Breast epithelium (tissue), 3 donors: ENCODE measurements at regions not wholly inside any gene's neighbourhood (a gene's known extent, or its start where the extent isn't known, plus 50 kb on each side); places are given as distances from the start of the nearest gene placed in this dataset.

Source experiments
- POLR2AphosphoS5 ChIP-seq, 3 donors: sonication (generic); formaldehyde crosslinking; IDR thresholded peaks; one replicate each; pipeline ENCODE4 v1.6.1; 2017; ENCODE audit warnings: antibody characterized with exemption in 3 of 3
- TF ChIP-seq, protein P1 (sequence below), 3 donors: fragments of 450-650 bp; IDR thresholded peaks; one replicate each; pipeline ENCODE4 v1.5.1; 2016 to 2017; ENCODE audit warnings: antibody characterized with exemption in 3 of 3, mild to moderate bottlenecking in 3 of 3, moderate library complexity in 3 of 3

DNA sequence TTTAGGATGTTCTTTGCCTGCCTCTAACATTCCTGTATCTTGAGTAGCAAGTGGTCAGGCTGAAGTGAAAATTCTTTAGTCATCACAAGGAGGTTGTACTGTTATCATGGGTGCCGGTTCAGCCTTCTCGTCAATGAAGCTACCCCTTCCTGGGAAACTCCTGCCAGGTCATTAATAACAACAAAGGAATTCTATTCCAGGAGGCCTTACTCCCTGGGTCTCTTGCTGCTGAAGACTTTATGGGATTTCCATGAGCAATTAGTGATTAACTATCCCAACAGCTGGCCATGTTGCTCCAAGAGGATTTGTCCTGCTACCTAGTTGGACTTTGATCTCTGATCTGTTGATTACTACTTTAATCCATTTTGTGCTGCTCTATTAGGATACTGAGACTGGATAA, 62.7 kb upstream of the ELOVL5 start:
- TF ChIP-seq, protein P1, sequence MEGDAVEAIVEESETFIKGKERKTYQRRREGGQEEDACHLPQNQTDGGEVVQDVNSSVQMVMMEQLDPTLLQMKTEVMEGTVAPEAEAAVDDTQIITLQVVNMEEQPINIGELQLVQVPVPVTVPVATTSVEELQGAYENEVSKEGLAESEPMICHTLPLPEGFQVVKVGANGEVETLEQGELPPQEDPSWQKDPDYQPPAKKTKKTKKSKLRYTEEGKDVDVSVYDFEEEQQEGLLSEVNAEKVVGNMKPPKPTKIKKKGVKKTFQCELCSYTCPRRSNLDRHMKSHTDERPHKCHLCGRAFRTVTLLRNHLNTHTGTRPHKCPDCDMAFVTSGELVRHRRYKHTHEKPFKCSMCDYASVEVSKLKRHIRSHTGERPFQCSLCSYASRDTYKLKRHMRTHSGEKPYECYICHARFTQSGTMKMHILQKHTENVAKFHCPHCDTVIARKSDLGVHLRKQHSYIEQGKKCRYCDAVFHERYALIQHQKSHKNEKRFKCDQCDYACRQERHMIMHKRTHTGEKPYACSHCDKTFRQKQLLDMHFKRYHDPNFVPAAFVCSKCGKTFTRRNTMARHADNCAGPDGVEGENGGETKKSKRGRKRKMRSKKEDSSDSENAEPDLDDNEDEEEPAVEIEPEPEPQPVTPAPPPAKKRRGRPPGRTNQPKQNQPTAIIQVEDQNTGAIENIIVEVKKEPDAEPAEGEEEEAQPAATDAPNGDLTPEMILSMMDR (IDR thresholded peaks at IDR 0.05): no peak
- TF ChIP-seq POLR2AphosphoS5 (IDR thresholded peaks at IDR 0.05): no peak
